Peyer's patch (tissue), 4 donors: ENCODE measurements at regions not wholly inside any gene's neighbourhood (a gene's known extent, or its start where the extent isn't known, plus 50 kb on each side); places are given as distances from the start of the nearest gene placed in this dataset.

Experiments
- DNase-seq, 3 donors: peaks; one replicate each; pipeline ENCODE4 v3.0.0-alpha.2; 2017 to 2019
- H3K27ac ChIP-seq, 4 donors: fragments of 200-600 bp; sonication (generic); one replicate each; pipeline ENCODE4 v1.5.1; 2016 to 2019
- H3K27me3 ChIP-seq, 2 donors: fragments of 200-600 bp; sonication (generic); one replicate each; pipeline ENCODE4 v1.5.1; 2019
- H3K36me3 ChIP-seq, 3 donors: fragments of 200-600 bp; sonication (generic); one replicate each; pipeline ENCODE4 v1.5.1; 2016 to 2019
- H3K4me1 ChIP-seq, 4 donors: fragments of 200-600 bp; sonication (generic); one replicate each; pipeline ENCODE4 v1.5.1; 2016 to 2019
- H3K4me3 ChIP-seq, 4 donors: fragments of 200-600 bp; sonication (generic); 1 replicate in 3 of 4; 2 replicates in 1 of 4; pipeline ENCODE4 v1.5.1; 2016 to 2019; ENCODE audit warnings: mild to moderate bottlenecking in 1 of 4
- H3K9me3 ChIP-seq, 4 donors: fragments of 200-600 bp; sonication (generic); one replicate each; pipeline ENCODE4 v1.5.1; 2016 to 2019; ENCODE audit warnings: mild to moderate bottlenecking in 1 of 4
- CTCF ChIP-seq, 6 experiments: fragments of 450-650 bp in 4 of 6; fragments of 200-600 bp in 2 of 6; sonication (generic) in 1 of 6; IDR thresholded peaks; one replicate each; pipeline ENCODE4 v1.5.1; 2017 to 2019; ENCODE audit warnings: antibody characterized with exemption in 6 of 6, mild to moderate bottlenecking in 3 of 6, moderate library complexity in 1 of 6
- POLR2A ChIP-seq, 2 donors: fragments of 450-650 bp; IDR thresholded peaks; one replicate each; pipeline ENCODE4 v1.5.1; 2017; ENCODE audit warnings: antibody characterized with exemption in 2 of 2, mild to moderate bottlenecking in 2 of 2, moderate library complexity in 2 of 2

DNA sequence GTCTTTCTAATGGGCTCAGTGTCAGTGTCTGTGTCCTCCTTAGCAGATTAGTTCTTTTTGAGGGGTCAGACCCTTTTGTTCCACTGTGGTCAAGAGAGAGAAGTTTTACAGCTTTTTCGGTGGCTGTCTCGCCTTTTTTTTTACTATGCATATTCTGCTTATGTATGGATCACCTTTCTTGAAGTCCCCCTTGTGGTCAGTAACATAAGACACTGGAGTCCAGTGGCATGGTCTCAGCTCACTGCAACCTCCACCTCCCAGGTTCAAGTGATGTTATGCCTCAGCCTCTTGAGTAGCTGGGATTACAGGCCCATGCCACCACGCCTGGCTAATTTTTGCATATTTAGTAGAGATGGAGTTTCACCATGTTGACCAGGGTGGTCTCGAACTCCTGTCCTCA, 54.0 kb upstream of the PGRMC2 start:
- H3K36me3 ChIP-seq = no peaks in the 10 kb centered on the region
- H3K4me3 ChIP-seq = no peak overlapping the region
- H3K9me3 ChIP-seq = no peaks in the 10 kb centered on the region
- H3K27ac ChIP-seq = no peak overlapping the region
- DNase-seq = no peak
- TF ChIP-seq POLR2A (IDR thresholded peaks at IDR 0.05) (no peak), CTCF (IDR thresholded peaks at IDR 0.05) (peak in 3 of 6 experiments; percentile 25 to 36 (median 36))
- no peaks in the 10 kb centered on the region for H3K27me3 ChIP-seq
- no peaks in the 10 kb centered on the region for H3K4me1 ChIP-seq

GRCh38 chr4:128338634-128339355, 51.2 kb upstream of the PGRMC2 start:
- Histone ChIP-seq H3K27ac (no peak overlapping the region), H3K36me3 (no peaks in the 10 kb centered on the region), H3K9me3 (no peaks in the 10 kb centered on the region), H3K27me3 (no peaks in the 10 kb centered on the region), H3K4me3 (no peak overlapping the region), H3K4me1 (no peaks in the 10 kb centered on the region)
- DNase-seq = no peak
- TF ChIP-seq POLR2A (IDR thresholded peaks at IDR 0.05) (no peak), CTCF (IDR thresholded peaks at IDR 0.05) (no peak)

DNA sequence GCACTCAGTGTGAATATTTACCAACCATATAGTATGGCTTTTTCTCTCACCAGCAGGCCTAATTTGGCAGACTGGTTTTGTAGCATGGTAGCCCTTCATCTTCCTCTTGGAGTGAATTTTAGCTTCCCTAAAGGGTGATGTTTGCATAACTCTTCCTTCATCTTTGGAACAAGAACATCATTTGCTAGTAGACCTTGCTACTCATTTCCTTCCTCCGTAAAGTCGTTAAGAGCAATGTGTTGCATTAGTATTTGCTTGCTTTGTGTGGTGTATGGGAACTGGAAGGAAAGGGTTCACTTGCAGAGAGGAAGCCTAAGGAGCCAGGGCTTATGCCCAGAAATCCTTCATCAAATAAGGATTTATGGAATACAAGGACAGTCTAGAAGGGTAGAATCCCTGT, 50.2 kb upstream of the PGRMC2 start:
- H3K27me3 ChIP-seq = no peaks in the 10 kb centered on the region
- H3K9me3 ChIP-seq = no peaks in the 10 kb centered on the region
- H3K4me1 ChIP-seq = no peaks in the 10 kb centered on the region
- no peak for DNase-seq
- no peak overlapping the region for H3K4me3 ChIP-seq
- H3K36me3 ChIP-seq = no peaks in the 10 kb centered on the region
- no peak overlapping the region for H3K27ac ChIP-seq
- TF ChIP-seq CTCF (IDR thresholded peaks at IDR 0.05) (no peak), POLR2A (IDR thresholded peaks at IDR 0.05) (no peak)
